Dendritic cell treated with granulocyte-macrophage colony-stimulating factor and Interleukin-4, amounts not matched to agents 40 ng/mL and 50 ng/mL, for 4 days (primary cell): ENCODE measurements at regions not wholly inside any gene's neighbourhood (a gene's known extent, or its start where the extent isn't known, plus 50 kb on each side); places are given as distances from the start of the nearest gene placed in this dataset.
A peak's percentile ranks its signal among the peaks of the same experiment; 100 is the strongest.
"Not testable (repeated sequence)": the region's sequence is repeated elsewhere in the genome, so short reads cannot be mapped to it uniquely, and the experiment has no call there.

Source experiments
- H3K27ac Mint-ChIP-seq: one replicate; pipeline ENCODE4 v1.8.0; 2022; ENCODE audit warnings: mild to moderate bottlenecking, mixed read lengths
- H3K27me3 Mint-ChIP-seq: one replicate; pipeline ENCODE4 v1.8.0; 2022; ENCODE audit warnings: mild to moderate bottlenecking, mixed read lengths
- H3K36me3 Mint-ChIP-seq: one replicate; pipeline ENCODE4 v1.8.0; 2022; ENCODE audit warnings: low read depth, mixed read lengths
- H3K4me1 Mint-ChIP-seq: one replicate; pipeline ENCODE4 v1.8.0; 2022; ENCODE audit warnings: low read depth, mixed read lengths
- H3K4me3 Mint-ChIP-seq: one replicate; pipeline ENCODE4 v1.8.0; 2022; ENCODE audit warnings: mild to moderate bottlenecking, moderate library complexity, mixed read lengths
- H3K9me3 Mint-ChIP-seq: one replicate; pipeline ENCODE4 v1.8.0; 2022; ENCODE audit warnings: mixed read lengths
- intact Hi-C: fragments of 100-400 bp; cut with micrococcal nuclease; formaldehyde crosslinking; loops from one replicate; pipeline ENCODE4 v1.15.0; 2022

DNA sequence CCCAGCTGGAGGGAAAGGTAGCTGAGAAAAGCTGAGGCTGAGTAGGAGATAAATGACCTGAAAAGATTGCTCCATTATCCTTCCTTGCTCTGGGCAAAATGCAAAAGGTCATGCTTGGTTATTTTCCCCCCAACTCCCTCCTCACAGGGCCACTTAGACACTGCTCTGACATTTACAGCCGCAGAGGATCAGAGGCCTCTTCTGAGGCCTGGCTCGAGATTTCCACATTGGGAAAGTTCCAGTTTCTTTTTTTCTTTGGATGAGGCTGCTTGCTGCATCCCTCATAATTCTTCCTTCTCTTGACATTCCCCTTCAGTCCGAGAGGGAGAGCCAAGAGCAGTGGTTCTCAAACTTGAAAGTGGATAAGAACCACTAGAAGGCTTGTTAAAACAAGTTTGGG lies 60.1 kb upstream of the HSPA9 start:
- intact Hi-C loops = no loop called here
- Mint-ChIP-seq H3K9me3 (no peaks in the 10 kb centered on the region), H3K4me3 (no peak overlapping the region), H3K27me3 (peaks cover 1% of the 10 kb centered on the region), H3K36me3 (no peaks in the 10 kb centered on the region), H3K4me1 (peaks cover 6% of the 10 kb centered on the region), H3K27ac (no peak overlapping the region)

DNA sequence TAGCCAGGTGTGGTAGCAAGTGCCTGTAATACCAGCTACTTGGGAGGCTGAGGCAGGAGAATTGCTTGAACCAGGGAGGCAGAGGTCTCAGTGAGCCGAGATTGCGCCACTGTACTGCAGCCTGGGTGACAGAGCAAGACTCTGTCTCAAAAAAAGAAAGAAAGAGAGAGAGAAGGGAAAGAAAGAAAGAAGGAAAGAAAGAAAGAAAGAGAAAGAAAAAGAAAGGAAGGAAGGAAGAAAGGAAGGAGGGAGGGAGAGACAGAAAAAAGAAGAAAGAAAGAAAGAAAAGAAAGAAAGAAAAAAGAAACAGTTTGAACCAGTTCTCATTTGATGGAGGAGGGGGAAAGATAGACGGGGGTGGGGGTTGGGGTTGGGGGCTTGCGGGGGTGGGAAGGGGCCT lies 59.6 kb upstream of the HSPA9 start:
- H3K36me3 Mint-ChIP-seq, H3K4me1 Mint-ChIP-seq, H3K9me3 Mint-ChIP-seq, H3K27ac Mint-ChIP-seq, intact Hi-C loops, H3K4me3 Mint-ChIP-seq, H3K27me3 Mint-ChIP-seq: not testable (repeated sequence)

DNA sequence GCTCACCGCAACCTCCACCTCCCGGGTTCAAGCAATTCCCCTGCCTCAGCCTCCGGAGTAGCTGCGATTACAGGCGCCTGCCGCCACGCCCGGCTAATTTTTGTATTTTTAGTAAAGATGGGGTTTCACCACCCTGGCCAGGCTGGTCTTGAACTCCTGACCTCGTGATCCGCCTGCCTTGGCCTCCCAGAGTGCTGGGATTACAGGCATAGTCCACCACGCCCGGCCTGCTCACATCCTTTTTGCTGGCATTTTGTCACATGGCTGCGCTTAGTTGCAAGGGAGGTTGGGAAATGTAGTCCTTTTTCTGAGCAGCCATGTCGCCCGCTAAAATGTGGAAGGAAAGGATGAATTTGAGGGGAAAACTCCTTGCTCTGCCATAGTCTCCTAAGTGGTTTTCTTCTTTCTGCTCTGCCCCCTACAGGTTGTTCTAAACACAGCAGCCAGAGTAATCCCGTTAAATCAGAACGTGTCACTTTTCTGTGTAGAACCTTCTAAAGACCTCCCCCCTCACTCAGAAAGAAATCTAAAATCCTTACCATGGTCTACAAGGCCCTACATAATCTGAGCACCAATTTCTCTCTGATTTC lies 57.8 kb upstream of the HSPA9 start:
- intact Hi-C loops = loop anchor here (1.0 kb wide), 1 partner anchor 54 kb away; no protein-coding TSS in a partner anchor
- Mint-ChIP-seq H3K4me1 (peaks cover 6% of the 10 kb centered on the region), H3K36me3 (no peaks in the 10 kb centered on the region), H3K9me3 (no peaks in the 10 kb centered on the region), H3K27me3 (no peaks in the 10 kb centered on the region), H3K4me3 (no peak overlapping the region), H3K27ac (no peak overlapping the region)

DNA sequence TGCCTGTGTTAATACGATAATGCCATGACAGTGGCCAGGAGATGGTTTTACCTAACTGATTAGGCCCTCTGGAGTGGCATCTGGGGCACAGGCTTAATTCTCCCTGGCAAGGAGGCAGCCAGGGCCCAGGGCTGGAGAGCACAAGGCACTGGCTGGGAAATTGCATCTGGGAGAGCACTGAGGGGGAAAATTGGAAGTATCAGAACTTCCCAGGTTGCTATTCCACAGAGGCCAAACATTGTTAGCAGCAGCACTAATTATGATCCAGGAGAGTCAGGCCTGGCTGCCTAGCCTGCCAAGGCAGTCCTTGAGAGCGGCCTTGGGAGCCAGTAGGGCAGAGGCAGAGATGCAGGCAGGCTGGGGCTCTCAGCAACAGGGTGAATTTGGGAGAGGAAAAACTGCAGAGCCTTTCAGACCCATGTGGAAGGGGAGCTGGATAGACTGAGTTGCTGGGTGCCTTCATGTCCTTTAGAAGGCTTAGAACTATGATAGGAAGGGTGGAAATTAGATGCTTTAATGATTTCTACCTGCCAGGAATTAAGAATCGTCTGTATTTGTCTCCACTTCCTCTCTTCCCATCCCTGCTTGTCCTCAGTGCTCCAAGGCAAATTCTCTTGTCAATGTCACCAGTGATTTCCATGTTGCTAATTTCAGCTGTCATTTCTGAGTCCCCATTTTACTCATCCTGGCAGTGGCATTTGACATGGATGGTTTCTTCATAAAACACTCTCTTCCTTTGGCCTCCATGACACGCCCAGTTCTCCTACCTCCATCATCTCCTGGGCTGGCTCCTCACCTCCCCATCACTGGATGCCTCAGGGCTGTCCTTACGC lies 56.1 kb upstream of the HSPA9 start:
- Mint-ChIP-seq H3K36me3 (no peaks in the 10 kb centered on the region), H3K27ac (no peak overlapping the region), H3K4me3 (no peak overlapping the region), H3K27me3 (no peaks in the 10 kb centered on the region), H3K4me1 (peaks cover 6% of the 10 kb centered on the region), H3K9me3 (no peaks in the 10 kb centered on the region)
- intact Hi-C loops = no loop called here

DNA sequence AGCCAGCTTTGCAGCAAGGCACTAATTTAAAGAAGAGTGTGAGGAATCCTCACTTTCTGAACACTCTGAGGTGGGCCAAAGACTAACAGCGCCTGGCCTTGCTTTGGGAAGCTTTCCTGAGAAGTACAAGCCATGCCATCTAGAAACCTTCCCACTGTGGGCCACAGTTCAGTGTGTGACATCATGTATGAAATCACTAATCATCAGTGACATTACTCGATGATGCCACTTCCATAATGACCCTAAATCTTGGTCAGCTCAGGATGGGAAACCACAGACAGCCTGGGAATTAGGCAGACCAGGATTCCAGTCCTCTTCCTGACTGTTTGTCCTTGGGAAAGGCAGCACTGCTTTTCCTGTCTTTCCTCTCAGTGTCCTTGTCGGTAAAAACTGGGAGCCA lies 54.2 kb upstream of the HSPA9 start:
- H3K27me3 Mint-ChIP-seq = no peaks in the 10 kb centered on the region
- intact Hi-C loops = no loop called here
- H3K9me3 Mint-ChIP-seq = no peaks in the 10 kb centered on the region
- H3K4me3 Mint-ChIP-seq = no peak overlapping the region
- H3K36me3 Mint-ChIP-seq = no peaks in the 10 kb centered on the region
- peaks cover 14% of the 10 kb centered on the region for H3K4me1 Mint-ChIP-seq
- H3K27ac Mint-ChIP-seq = no peak overlapping the region

DNA sequence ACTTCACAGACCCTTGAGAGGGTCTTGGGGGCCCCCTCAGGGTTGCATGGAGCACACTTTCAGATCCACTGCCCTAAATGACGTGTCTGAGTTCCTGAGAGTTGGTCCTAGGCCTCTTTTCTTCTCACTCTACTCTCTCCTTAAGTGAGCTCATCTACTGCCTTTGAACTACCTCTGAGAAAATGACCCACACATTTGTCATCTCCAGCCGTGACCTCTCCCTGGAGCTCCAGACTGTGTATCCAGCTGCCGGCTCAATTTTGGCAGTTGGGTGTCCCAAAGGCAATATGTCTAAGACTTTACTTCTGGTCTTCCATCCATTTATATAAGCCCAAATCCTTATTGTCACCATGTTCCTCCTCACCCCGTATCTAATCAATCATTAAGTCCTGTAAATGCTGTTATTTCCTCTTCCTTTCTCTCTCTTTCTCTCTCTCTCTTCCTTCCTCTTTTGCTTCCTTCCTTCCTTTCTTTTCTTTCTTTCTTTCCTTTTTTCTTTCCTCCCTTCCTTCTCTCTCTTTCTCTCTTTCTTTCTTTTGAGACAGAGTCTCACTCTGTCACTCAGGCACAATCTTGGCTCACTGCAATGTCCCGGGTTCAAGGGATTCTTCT lies 51.2 kb upstream of the HSPA9 start:
- peaks cover 4% of the 10 kb centered on the region for H3K27me3 Mint-ChIP-seq
- no peaks in the 10 kb centered on the region for H3K9me3 Mint-ChIP-seq
- peaks cover 7% of the 10 kb centered on the region for H3K4me1 Mint-ChIP-seq
- peak overlapping the region; percentile 45 for H3K27ac Mint-ChIP-seq
- no peak overlapping the region for H3K4me3 Mint-ChIP-seq
- H3K36me3 Mint-ChIP-seq = no peaks in the 10 kb centered on the region
- intact Hi-C loops = no loop called here

DNA sequence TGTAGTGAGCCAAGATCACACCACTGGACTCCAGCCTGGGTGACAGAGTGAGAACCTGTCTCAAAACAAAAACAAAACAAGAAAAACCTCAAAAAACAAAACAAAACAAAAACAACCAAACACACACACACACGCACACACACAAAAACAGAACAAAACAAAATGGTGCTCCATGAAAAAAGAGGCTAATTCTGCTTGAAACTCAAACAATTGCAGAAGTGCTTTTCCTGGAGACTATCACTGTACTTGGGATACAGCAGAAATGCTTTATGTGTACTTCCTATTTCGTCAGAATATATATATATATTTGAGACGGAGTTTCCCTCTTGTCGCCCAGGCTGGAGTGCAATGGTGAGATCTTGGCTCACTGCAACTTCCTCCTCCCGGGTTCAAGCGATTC lies 49.9 kb upstream of the HSPA9 start:
- peaks cover 4% of the 10 kb centered on the region for H3K27me3 Mint-ChIP-seq

More for the DNA sequence above, 49.9 kb upstream of the HSPA9 start:
- Mint-ChIP-seq H3K9me3 (no peaks in the 10 kb centered on the region), H3K4me3 (no peak overlapping the region), H3K27ac (peak overlapping the region; percentile 79), H3K36me3 (no peaks in the 10 kb centered on the region), H3K4me1 (peaks cover 7% of the 10 kb centered on the region)
- intact Hi-C loops = no loop called here
